IMR-90 (cell line): ENCODE measurements at regions not wholly inside any gene's neighbourhood (a gene's known extent, or its start where the extent isn't known, plus 50 kb on each side); places are given as distances from the start of the nearest gene placed in this dataset.

Source experiments
- ATAC-seq: fragments of 200-7000 bp; cut with Tn5 transposase; 2 replicates; pipeline ENCODE4 v1.9.1; 2020; ENCODE audit warnings: low read depth, mild to moderate bottlenecking, moderate library complexity
- BruUV-seq: library from RNA; stranded (reverse); fragments of 400-500 nt; replicated peaks from 2 replicates; lab custom pipeline; 2021; lab: Mats Ljungman, UMichigan
- CTCF ChIA-PET: fragments of 300-600 bp; formaldehyde crosslinking; extraction: SDS; loops from one replicate; lab custom pipeline; 2021; ENCODE audit warnings: antibody characterized with exemption; lab: Yijun Ruan, JAX
- POLR2A ChIA-PET: fragments of 300-600 bp; sonication (Branson Sonifier 250); formaldehyde crosslinking; loops from one replicate; lab custom pipeline; 2022; ENCODE audit warnings: antibody characterized with exemption; ENCODE audit not compliant: unreplicated experiment; lab: Charles Lee
- DNase-seq: peaks from one replicate; pipeline ENCODE4 v3.0.0; 2013
- H2AFZ ChIP-seq: replicated peaks from 2 replicates; pipeline ENCODE3; 2013; ENCODE audit warnings: low read length, mild to moderate bottlenecking; ENCODE audit not compliant: poor library complexity
- H2AK5ac ChIP-seq: 2 replicates; pipeline ENCODE4 v1.6.1; 2013; ENCODE audit warnings: low read depth, low read length, inconsistent platforms
- H2AK9ac ChIP-seq: replicated peaks from 2 replicates; pipeline ENCODE3; 2013; ENCODE audit warnings: mild to moderate bottlenecking, low read depth, low read length, moderate library complexity; ENCODE audit not compliant: poor library complexity
- H2BK120ac ChIP-seq: 2 replicates; pipeline ENCODE4 v1.6.1; 2013; ENCODE audit warnings: low read depth, low read length, inconsistent platforms
- H2BK15ac ChIP-seq: 3 replicates; pipeline ENCODE4 v1.6.1; 2013; ENCODE audit warnings: low read depth, low read length, inconsistent platforms
- H2BK20ac ChIP-seq: 2 replicates; pipeline ENCODE4 v1.6.1; 2013; ENCODE audit warnings: low read depth, mild to moderate bottlenecking, inconsistent platforms, low read length, moderate library complexity
- H2BK5ac ChIP-seq: 2 replicates; pipeline ENCODE4 v1.6.1; 2013; ENCODE audit warnings: mild to moderate bottlenecking, low read depth, low read length, inconsistent platforms; ENCODE audit not compliant: poor library complexity, severe bottlenecking
- H3K14ac ChIP-seq: replicated peaks from 2 replicates; pipeline ENCODE4 v1.6.1; 2013; ENCODE audit warnings: low read depth, low read length, inconsistent platforms
- H3K18ac ChIP-seq: 2 replicates; pipeline ENCODE4 v1.6.1; 2013; ENCODE audit warnings: low read depth, low read length, control low read depth
- H3K23ac ChIP-seq: 2 replicates; pipeline ENCODE4 v1.6.1; 2013; ENCODE audit warnings: low read depth, low read length, inconsistent platforms
- H3K27ac ChIP-seq: 2 replicates; pipeline ENCODE4 v1.5.1; 2013; ENCODE audit warnings: mild to moderate bottlenecking, control low read depth, low read length; ENCODE audit not compliant: insufficient read depth
- H3K27me3 ChIP-seq: 2 replicates; pipeline ENCODE4 v1.6.1; 2013; ENCODE audit warnings: low read length; ENCODE audit not compliant: control insufficient read depth, insufficient read depth
- H3K36me3 ChIP-seq: 2 replicates; pipeline ENCODE4 v1.6.1; 2013; ENCODE audit warnings: low read length, mixed read lengths; ENCODE audit not compliant: control insufficient read depth, insufficient read depth
- H3K4ac ChIP-seq: 2 replicates; pipeline ENCODE4 v1.6.1; 2013; ENCODE audit warnings: low read depth, low read length, inconsistent platforms
- H3K4me1 ChIP-seq: 2 replicates; pipeline ENCODE4 v1.6.1; 2013; ENCODE audit warnings: low read length, mixed read lengths; ENCODE audit not compliant: control insufficient read depth, insufficient read depth
- H3K4me2 ChIP-seq: 2 replicates; pipeline ENCODE4 v1.6.1; 2013; ENCODE audit warnings: low read depth, mild to moderate bottlenecking, control low read depth, low read length, moderate library complexity
- H3K4me3 ChIP-seq: 2 replicates; pipeline ENCODE4 v1.5.1; 2013; ENCODE audit warnings: low read depth, mild to moderate bottlenecking, control low read depth, low read length, moderate library complexity; ENCODE audit not compliant: insufficient read depth
- H3K56ac ChIP-seq: 2 replicates; pipeline ENCODE4 v1.6.1; 2013; ENCODE audit warnings: low read length, inconsistent platforms; ENCODE audit not compliant: insufficient read depth; ENCODE audit errors: extremely low read depth
- H3K79me1 ChIP-seq, 2 experiments: 2 replicates each; pipeline ENCODE4 v1.6.1; 2013; ENCODE audit warnings: low read length in 2 of 2, inconsistent platforms in 1 of 2, low read depth in 1 of 2
- H3K9ac ChIP-seq: 2 replicates; pipeline ENCODE4 v1.6.1; 2013; ENCODE audit warnings: low read depth, low read length, control low read depth
- H3K9me1 ChIP-seq: 2 replicates; pipeline ENCODE4 v1.6.1; 2013; ENCODE audit warnings: low read length, inconsistent platforms; ENCODE audit not compliant: insufficient read depth
- H3K9me3 ChIP-seq: 2 replicates; pipeline ENCODE4 v1.6.1; 2013; ENCODE audit warnings: low read length; ENCODE audit not compliant: control insufficient read depth, insufficient read depth
- H4K20me1 ChIP-seq: 2 replicates; pipeline ENCODE4 v1.6.1; 2013; ENCODE audit warnings: low read length, inconsistent platforms; ENCODE audit not compliant: insufficient read depth
- H4K5ac ChIP-seq: 2 replicates; pipeline ENCODE4 v1.6.1; 2013; ENCODE audit warnings: mild to moderate bottlenecking, low read depth, low read length, control low read depth
- H4K8ac ChIP-seq, 2 experiments: 2 replicates each; pipeline ENCODE4 v1.6.1; 2013; ENCODE audit warnings: low read depth in 2 of 2, low read length in 2 of 2, control low read depth in 1 of 2, inconsistent platforms in 1 of 2
- H4K91ac ChIP-seq: 2 replicates; pipeline ENCODE4 v1.6.1; 2013; ENCODE audit warnings: low read depth, low read length, inconsistent platforms; ENCODE audit not compliant: insufficient read depth
- BHLHE40 ChIP-seq: fragments of 150-350 bp; IDR thresholded peaks from 2 replicates; pipeline ENCODE4 v1.6.1; 2016; ENCODE audit warnings: mild to moderate bottlenecking, low read depth, low read length
- CEBPB ChIP-seq: IDR thresholded peaks from 2 replicates; pipeline ENCODE4 v1.6.1; 2012; ENCODE audit warnings: low read depth, low read length, improper control_type of control experiment
- CHD1 ChIP-seq: IDR thresholded peaks from 2 replicates; pipeline ENCODE4 v1.6.1; 2012; ENCODE audit warnings: low read depth, low read length, improper control_type of control experiment
- CTCF ChIP-seq: conservative IDR thresholded peaks from 2 replicates; pipeline ENCODE4 v1.5.1; 2012; ENCODE audit warnings: mild to moderate bottlenecking, low read depth, low read length, improper control_type of control experiment
- ELK1 ChIP-seq: fragments of 150-350 bp; IDR thresholded peaks from 2 replicates; pipeline ENCODE4 v1.6.1; 2016; ENCODE audit warnings: low read depth, mild to moderate bottlenecking, low read length, moderate library complexity, borderline replicate concordance
- FOS ChIP-seq: fragments of 150-350 bp; IDR thresholded peaks from 2 replicates; pipeline ENCODE4 v1.6.1; 2016; ENCODE audit warnings: low read depth, low read length
- MAFK ChIP-seq: IDR thresholded peaks from 2 replicates; pipeline ENCODE4 v1.6.1; 2012; ENCODE audit warnings: low read depth, low read length, improper control_type of control experiment
- MAZ ChIP-seq: IDR thresholded peaks from 2 replicates; pipeline ENCODE4 v1.6.1; 2012; ENCODE audit warnings: low read depth, mild to moderate bottlenecking, low read length, improper control_type of control experiment, moderate library complexity, borderline replicate concordance
- MXI1 ChIP-seq: IDR thresholded peaks from 2 replicates; pipeline ENCODE4 v1.6.1; 2012; ENCODE audit warnings: low read depth, mild to moderate bottlenecking, low read length, moderate library complexity, borderline replicate concordance
- NFE2L2 ChIP-seq: fragments of 150-350 bp; IDR thresholded peaks from 2 replicates; pipeline ENCODE4 v1.6.1; 2016; ENCODE audit warnings: low read depth, mild to moderate bottlenecking, low read length
- POLR2A ChIP-seq: IDR thresholded peaks from 2 replicates; pipeline ENCODE4 v1.6.1; 2012; ENCODE audit warnings: mild to moderate bottlenecking, low read depth, low read length
- RAD21 ChIP-seq: IDR thresholded peaks from 2 replicates; pipeline ENCODE4 v1.6.1; 2012; ENCODE audit warnings: low read length, improper control_type of control experiment
- RCOR1 ChIP-seq: IDR thresholded peaks from 2 replicates; pipeline ENCODE4 v1.6.1; 2012; ENCODE audit warnings: mild to moderate bottlenecking, low read length, improper control_type of control experiment; ENCODE audit not compliant: insufficient replicate concordance
- RFX5 ChIP-seq: IDR thresholded peaks from 2 replicates; pipeline ENCODE4 v1.8.0; 2012; ENCODE audit warnings: low read depth, mild to moderate bottlenecking, low read length, moderate library complexity
- SMC3 ChIP-seq: fragments of 150-350 bp; IDR thresholded peaks from 2 replicates; pipeline ENCODE4 v1.6.1; 2016; ENCODE audit warnings: low read depth, mild to moderate bottlenecking, antibody characterized with exemption, low read length, moderate library complexity
- USF2 ChIP-seq: fragments of 150-350 bp; IDR thresholded peaks from 2 replicates; pipeline ENCODE4 v1.6.1; 2017; ENCODE audit warnings: mild to moderate bottlenecking, antibody characterized with exemption, low read length, low read depth
- WGBS, 2 experiments: methylation state at CpG; one replicate each; pipeline versions ENCODE4 v1.1.5 to v1.1.7; 2013; ENCODE audit warnings: missing lambda C conversion rate in 2 of 2; ENCODE audit not compliant: insufficient read length in 1 of 2; ENCODE audit errors: extremely low coverage in 2 of 2; 5-methylcytosine and 5-hydroxymethylcytosine counted together
- dilution Hi-C: fragments of 300-500 bp; cut with HindIII; formaldehyde crosslinking; loops from one replicate; pipeline ENCODE4 v1.14.3; 2018; ENCODE audit warnings: low sequenced_read_pairs; ENCODE audit not compliant: unreplicated experiment
- in situ Hi-C: fragments of 300-500 bp; cut with MboI; formaldehyde crosslinking; loops from 3 replicates; pipeline ENCODE4 v1.14.3; 2019; ENCODE audit warnings: low sequenced_read_pairs, inconsistent platforms, mixed read lengths
- intact Hi-C: fragments of 100-400 bp; cut with micrococcal nuclease; formaldehyde crosslinking; loops from 2 replicates; pipeline ENCODE4 v1.10.0; 2022

- Histone ChIP-seq H3K18ac (no peak overlapping the region), H2BK20ac (no peak overlapping the region), H2BK5ac (no peak overlapping the region), H3K9me1 (no peaks in the 10 kb centered on the region), H3K4ac (no peak overlapping the region), H2BK120ac (no peak overlapping the region), H3K23ac (no peak overlapping the region), H3K27me3 (no peaks in the 10 kb centered on the region), H3K36me3 (no peaks in the 10 kb centered on the region), H2BK15ac (no peak overlapping the region), H3K9me3 (no peaks in the 10 kb centered on the region), H4K91ac (no peak overlapping the region), H2AFZ (no peak overlapping the region), H2AK5ac (no peak overlapping the region), H2AK9ac (no peak overlapping the region), H3K4me3 (no peak overlapping the region), H3K4me2 (no peak overlapping the region), H4K5ac (no peak overlapping the region), H3K14ac (no peak overlapping the region), H4K8ac (no peak overlapping the region), H3K9ac (no peak overlapping the region), H4K20me1 (no peaks in the 10 kb centered on the region), H3K4me1 (no peaks in the 10 kb centered on the region), H3K79me1 (no peaks in the 10 kb centered on the region), H3K56ac (no peak overlapping the region), H3K27ac (no peak overlapping the region)
- BruUV-seq, result no TSS peak
- in situ Hi-C loops, result no loop called here
- POLR2A ChIA-PET, result no interaction called here
- CTCF ChIA-PET, result no interaction called here
- DNase-seq (no peak), ATAC-seq (no peak)
- WGBS, 2 experiments, result no CpG with 5 or more reads among the region's 1 CpG
- dilution Hi-C loops, result no loop called here
- TF ChIP-seq NFE2L2 (no peak), CEBPB (no peak), MAFK (no peak), POLR2A (no peak), RAD21 (no peak), ELK1 (no peak), CHD1 (no peak), BHLHE40 (no peak), RFX5 (no peak), SMC3 (no peak), FOS (no peak), USF2 (no peak), MXI1 (no peak), MAZ (no peak), CTCF (no peak), RCOR1 (no peak)
- intact Hi-C loops, result loop anchor here (10.0 kb wide), 1 partner anchor 108 kb away; no protein-coding TSS in a partner anchor
These were observed 206.3 kb upstream of the B3GALT2 start for GRCh38 chr1:193392686-193393085.
